Spleen (tissue), 7 donors: ENCODE measurements at regions not wholly inside any gene's neighbourhood (a gene's known extent, or its start where the extent isn't known, plus 50 kb on each side); places are given as distances from the start of the nearest gene placed in this dataset.

Experiments used
- CTCF ChIP-seq, 11 experiments: fragments of 200-600 bp in 7 of 11; fragments of 450-650 bp in 4 of 11; sonication (generic) in 4 of 11; IDR thresholded peaks in 8 of 11; conservative IDR thresholded peaks in 3 of 11; 1 replicate in 7 of 11; 2 replicates in 4 of 11; pipeline versions ENCODE4 v1.4.0 to v1.8.0; 2016 to 2021; ENCODE audit warnings: antibody characterized with exemption in 11 of 11, inconsistent platforms in 4 of 11, mild to moderate bottlenecking in 1 of 11
- POLR2A ChIP-seq, 3 donors: fragments of 450-650 bp; IDR thresholded peaks; one replicate each; pipeline ENCODE4 v1.5.1; 2017; ENCODE audit warnings: antibody characterized with exemption in 3 of 3, mild to moderate bottlenecking in 1 of 3
- POLR2AphosphoS5 ChIP-seq, 3 donors: sonication (generic); formaldehyde crosslinking; IDR thresholded peaks; one replicate each; pipeline ENCODE4 v1.5.1; 2017; ENCODE audit warnings: antibody characterized with exemption in 3 of 3
- donor health status: DM: no; HTN: no; CAD: no; lungs with moderate emphysema.
- donor health status: DM: no; HTN: no; CAD: no.
- donor health status: DM: no; HTN: no; CAD: no.

GRCh38 chr5:106006242-106006641, 1664.5 kb downstream of the EFNA5 start:
- no peak for TF ChIP-seq CTCF (IDR thresholded peaks at IDR 0.05 in 8 of 11, conservative IDR thresholded peaks at IDR 0.05 in 3 of 11)
- TF ChIP-seq POLR2A (IDR thresholded peaks at IDR 0.05), result no peak
- no peak for TF ChIP-seq POLR2AphosphoS5 (IDR thresholded peaks at IDR 0.05)
